HG03108 (cell line): ENCODE measurements at regions not wholly inside any gene's neighbourhood (a gene's known extent, or its start where the extent isn't known, plus 50 kb on each side); places are given as distances from the start of the nearest gene placed in this dataset.
A peak's percentile ranks its signal among the peaks of the same experiment; 100 is the strongest.
"Not testable (repeated sequence)": the region's sequence is repeated elsewhere in the genome, so short reads cannot be mapped to it uniquely, and the experiment has no call there.

ENCODE experiments used
- ATAC-seq: cut with Tn5 transposase; IDR thresholded peaks from one replicate; pipeline ENCODE4 v1.9.1; 2021; ENCODE audit warnings: moderate library complexity; ENCODE audit not compliant: unreplicated experiment

DNA sequence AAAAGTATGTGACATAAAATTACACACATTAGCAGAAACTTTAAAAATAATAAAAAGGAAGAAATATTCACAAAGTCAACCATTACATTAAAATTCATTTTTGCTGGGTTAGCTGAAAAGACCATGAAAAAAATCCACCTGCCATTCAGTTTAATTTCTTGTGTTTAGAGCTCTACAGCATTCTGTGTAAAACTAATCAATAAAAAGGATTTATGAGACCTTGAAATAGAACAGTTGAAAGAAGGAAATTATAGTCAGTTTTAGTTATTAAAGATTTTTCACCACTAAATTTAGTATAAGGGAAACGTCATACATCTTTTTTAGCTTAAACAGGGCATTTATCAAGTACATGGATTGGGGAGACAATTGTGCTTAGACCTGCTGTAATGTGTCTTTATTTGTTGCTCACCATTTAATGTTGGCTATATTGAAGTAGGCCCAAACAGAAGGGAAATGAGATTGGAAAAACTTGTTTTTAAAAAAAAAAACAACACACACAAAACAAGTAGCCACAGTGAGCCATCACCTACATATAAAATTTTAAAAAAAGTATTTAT lies 438.7 kb upstream of the POU3F2 start:
- ATAC-seq, result no peak

- no peak for ATAC-seq
These were observed 418.3 kb upstream of the POU3F2 start for GRCh38 chr6:98416027-98416426.

DNA sequence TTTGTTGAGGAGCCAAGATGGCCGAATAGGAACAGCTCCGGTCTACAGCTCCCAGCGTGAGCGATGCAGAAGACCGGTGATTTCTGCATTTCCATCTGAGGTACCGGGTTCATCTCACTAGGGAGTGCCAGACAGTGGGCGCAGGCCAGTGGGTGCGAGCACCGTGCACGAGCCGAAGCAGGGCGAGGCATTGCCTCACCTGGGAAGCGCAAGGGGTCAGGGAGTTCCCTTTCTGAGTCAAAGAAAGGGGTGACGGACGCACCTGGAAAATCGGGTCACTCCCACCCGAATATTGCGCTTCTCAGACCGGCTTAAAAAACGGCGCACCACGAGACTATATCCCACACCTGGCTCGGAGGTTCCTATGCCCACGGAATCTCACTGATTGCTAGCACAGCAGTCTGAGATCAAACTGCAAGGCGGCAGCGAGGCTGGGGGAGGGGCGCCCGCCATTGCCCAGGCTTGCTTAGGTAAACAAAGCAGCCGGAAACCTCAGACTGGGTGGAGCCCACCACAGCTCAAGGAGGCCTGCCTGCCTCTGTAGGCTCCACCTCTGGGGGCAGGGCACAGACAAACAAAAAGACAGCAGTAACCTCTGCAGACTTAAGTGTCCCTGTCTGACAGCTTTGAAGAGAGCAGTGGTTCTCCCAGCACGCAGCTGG lies 417.7 kb upstream of the POU3F2 start:
- not testable (repeated sequence) for ATAC-seq

DNA sequence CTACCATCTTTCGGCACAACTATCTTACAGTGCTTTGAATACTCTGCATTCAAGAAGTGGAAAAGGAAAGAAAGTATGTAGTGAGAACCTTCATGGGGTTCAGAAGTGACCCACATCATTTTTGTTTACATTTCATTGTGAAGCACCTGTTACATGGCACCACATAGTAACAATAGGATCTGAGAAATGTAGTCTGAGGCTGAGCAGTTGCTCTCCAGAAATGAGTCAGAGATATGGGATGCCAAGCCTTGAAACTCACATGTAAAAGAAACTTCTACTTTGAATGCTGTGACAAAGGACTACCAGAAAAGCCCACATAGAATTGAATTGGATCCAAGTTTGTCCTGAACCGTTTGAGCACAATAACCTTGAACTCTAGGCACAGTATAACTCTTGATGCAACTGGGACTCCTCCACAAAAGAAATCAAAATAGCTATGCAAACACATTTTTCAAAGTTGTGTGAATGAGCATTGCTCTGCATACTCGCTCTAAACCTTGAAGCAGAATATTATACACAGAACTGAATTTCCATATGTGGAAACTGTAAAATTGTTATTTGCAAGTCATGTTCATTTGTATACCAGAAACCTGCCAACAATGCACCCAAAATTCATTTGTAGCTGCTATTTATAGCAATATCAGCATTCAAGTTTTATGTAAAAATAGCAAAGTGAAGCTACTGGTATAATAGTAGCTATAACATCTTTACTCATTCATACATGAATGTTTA lies 400.9 kb upstream of the POU3F2 start:
- peak; percentile 86 for ATAC-seq

DNA sequence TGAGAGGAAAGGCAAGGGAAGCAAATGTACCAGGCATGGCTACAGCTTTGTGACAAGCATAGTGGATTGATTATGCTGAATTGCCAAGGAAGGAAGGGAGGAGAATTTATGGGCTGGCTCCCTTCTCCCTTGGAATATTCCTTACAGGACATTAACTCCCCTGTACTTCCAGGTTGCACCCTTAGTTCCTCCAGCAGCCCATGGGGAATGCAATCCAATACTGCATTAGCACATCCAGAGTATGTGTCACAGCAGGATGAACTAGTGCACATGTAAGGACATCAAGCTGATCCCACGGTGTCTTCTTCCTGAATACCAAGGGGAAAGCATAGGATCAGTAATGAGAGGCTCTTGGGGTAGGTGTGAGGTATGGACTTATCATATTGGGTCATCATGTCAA lies 390.7 kb upstream of the POU3F2 start:
- ATAC-seq, result no peak

- ATAC-seq, result no peak
These were observed 381.7 kb upstream of the POU3F2 start for GRCh38 chr6:98452685-98453084.

DNA sequence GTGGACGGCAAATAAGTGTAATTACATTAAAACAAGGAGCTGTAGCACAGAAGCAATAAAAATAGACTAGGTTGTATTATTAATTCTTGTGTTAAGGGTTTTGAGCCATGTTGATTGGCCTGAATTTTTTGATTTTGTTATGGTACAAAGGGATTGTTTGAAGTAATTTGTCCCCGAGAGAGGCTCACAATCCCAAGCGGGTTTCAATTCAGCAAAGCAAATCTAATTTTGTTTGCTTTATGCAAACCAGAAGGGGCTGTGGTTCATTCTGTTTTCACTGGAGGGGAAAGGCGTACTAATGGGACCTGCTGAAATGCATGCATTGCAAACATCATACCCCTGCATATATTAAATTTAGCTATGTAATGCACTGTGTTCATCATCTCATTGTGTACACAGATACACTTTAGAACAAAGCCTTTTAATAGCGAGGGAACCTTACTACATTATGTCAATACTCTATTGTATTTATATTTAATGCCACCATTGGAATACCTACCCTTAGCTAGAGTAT lies 379.5 kb upstream of the POU3F2 start:
- ATAC-seq, result no peak

- ATAC-seq, result no peak
These were observed 375.7 kb upstream of the POU3F2 start for GRCh38 chr6:98458708-98459107.

- no peak for ATAC-seq
These were observed 371.1 kb upstream of the POU3F2 start for GRCh38 chr6:98463038-98464000.

DNA sequence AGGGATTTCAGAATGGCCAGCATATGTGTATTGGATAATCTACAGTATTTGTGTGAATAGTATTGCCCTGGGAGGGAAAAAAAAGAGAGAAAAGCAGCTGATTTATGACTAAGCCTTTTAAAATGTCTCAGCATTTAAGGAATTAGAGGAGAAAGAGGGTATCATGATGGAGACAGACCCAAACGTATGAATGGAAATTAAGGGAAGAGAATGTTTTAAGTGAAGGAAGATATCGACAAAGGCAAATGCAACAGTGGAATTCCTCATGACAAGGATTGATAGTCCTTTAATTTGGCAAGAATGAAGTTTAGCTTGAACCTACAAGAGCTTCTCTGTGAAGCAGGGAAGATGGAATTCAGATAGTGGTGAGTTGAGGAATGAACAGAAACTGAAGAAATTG lies 367.3 kb upstream of the POU3F2 start:
- no peak for ATAC-seq

GRCh38 chr6:98467902-98468301 lies 366.5 kb upstream of the POU3F2 start:
- no peak for ATAC-seq

GRCh38 chr6:98469141-98469540 lies 365.2 kb upstream of the POU3F2 start:
- no peak for ATAC-seq

GRCh38 chr6:98470821-98471220 lies 363.6 kb upstream of the POU3F2 start:
- ATAC-seq, result no peak

DNA sequence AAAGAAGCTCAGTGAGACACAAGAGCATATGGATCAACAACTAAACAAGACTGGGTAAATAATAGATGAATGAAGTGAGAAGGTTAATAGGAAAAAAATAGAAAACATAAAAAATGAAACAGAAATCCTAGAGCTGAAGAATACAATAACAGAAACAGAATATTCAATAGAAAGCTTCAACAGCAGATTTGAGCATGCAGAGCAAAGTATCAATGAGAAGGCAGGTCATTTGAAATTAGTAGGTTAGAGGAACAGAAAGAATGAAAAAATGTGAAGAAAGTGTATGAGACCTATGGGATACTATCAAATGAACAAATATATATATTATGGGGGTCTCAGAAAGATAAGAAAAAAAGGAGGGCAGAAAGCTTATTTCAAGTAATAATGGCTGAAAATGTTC lies 362.9 kb upstream of the POU3F2 start:
- no peak for ATAC-seq

- no peak for ATAC-seq
These were observed 357.1 kb upstream of the POU3F2 start for GRCh38 chr6:98477231-98477630.

DNA sequence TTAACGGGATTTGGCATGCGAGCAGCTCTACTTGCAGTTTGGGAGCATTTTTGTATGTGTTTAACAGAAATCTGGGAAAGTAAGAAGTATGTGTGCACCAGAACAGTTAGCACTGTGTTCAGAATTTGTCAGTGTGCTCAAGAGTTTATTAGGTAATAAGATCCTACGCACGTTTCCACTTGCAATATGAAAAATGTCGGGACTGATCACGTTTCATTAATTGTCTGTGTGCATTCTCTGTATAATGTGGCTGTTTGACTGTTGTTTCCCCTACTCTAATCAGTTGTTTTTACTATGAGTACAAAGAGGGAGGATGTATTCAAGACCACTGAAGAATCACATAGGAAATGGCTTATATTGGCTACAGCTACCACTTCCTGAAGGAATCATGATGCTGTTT lies 349.7 kb upstream of the POU3F2 start:
- ATAC-seq, result no peak

GRCh38 chr6:98485593-98485992 lies 348.8 kb upstream of the POU3F2 start:
- ATAC-seq, result no peak

DNA sequence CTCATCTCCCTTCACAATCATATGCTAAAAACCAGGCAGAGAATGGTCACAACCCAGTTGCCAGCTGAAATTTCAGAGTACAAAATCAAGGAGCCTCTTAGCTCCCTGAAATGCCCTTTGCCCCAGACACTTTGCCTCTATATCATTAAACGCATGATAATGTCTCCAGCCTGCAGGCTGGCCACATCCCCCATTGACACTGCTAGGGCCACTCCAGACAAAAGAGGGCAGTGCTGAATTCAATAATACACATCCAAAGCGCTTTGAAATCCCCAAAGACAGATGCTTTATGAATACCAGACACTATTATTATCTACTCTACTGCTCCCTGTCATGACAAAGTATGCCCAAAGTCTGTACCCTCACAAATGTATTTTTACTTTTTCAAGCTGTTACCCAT lies 348.3 kb upstream of the POU3F2 start:
- no peak for ATAC-seq

DNA sequence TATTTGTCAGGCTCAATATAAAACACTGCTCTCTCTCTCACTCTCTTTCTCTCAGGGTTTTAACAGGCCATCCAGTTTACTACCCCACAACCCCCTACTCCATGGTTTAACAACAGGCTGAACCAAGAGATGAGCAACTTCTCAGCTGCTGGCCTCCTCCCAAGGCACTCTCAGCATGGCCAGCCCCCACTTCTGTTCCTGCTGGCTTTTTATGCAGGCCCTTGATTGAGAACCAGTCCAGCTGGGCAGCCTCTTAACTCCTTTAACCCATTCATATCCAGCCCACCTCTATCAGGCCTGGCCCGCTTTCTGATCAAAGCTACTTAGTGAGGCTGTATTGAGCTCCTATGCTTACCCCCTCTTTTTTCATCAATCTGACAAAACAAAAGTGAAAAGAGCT lies 346.8 kb upstream of the POU3F2 start:
- ATAC-seq, result no peak

- ATAC-seq, result no peak
These were observed 336.1 kb upstream of the POU3F2 start for GRCh38 chr6:98498144-98498775.

DNA sequence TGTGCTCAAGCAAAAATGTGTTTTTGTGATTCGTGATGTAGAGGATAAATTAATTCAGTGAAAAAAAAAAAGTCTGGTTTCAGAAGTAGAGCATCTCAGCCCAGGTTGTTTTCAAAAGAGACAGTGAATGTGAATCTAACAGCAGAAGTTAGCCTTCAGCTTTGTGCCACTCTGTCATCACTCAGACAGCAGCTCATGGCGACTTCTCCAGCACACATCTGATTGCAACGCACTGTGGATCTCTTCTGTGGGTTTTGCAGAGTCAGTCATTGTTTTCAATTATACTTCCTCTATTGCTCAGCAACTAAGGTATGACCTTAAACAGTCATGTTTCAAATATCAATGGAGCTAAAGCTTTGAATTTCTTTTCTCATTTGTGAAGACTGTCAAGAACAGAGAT lies 335.5 kb upstream of the POU3F2 start:
- no peak for ATAC-seq
